ENCODE measurements at regions not wholly inside any gene's neighbourhood (a gene's known extent, or its start where the extent isn't known, plus 50 kb on each side); places are given as distances from the start of the nearest gene placed in this dataset.

DNA sequence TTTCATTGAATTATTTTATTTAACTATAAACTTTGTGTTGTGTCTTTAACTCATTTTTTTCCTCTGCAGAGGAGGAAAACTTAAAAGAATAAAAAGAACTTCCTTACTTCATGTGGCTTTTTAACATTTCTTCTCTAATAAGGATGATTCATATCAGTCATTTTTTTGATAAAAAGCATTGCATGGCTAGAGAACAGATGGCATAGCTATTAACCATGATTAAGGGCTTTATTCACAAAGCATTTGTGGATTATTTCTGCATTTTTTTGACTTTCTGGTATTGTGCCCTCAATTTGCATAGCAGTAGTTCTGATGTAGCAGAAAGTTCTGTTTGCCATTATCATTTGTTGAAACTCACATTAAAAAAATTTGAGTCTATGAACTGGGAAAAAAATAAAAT lies 540.8 kb downstream of the SI start:
- Histone ChIP-seq H3K27ac (no peak overlapping the region), H3K4me2 (no peak overlapping the region), H3K4me3 (no peak overlapping the region), H3K4me1 (no peaks in the 10 kb centered on the region), H3K9me3 (no peaks in the 10 kb centered on the region)
- ChIA-PET POLR2A (no interaction called here), CTCF (no interaction called here)
- FAIRE-seq: no peak
- no peak for ATAC-seq
- no peak for TF ChIP-seq PHF8 (IDR thresholded peaks at IDR 0.05; ENCODE audit: borderline replicate concordance, low read depth)
- no peak for DNase-seq (ENCODE audit: low read depth in 1 of 2, low spot score in 1 of 2)

DNA sequence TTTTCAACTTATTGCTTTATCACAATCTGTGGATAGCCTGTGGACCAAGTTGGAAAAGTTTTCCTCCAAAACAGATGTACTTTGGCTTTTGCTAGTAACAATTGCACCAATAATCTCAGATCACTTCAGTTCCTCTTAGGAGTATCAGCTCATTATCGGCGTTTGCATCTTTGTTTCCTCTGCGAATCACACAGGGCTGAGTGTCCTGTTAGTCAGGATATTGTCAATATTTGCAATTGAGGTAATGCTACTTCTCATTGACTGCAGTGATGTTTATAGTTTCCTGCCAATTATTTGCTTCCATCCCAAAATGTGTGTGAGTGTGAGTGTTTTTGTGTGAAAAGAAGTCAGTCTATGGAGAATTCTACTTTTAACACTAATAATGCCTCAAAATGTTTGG lies 545.0 kb downstream of the SI start:
- no peaks in the 10 kb centered on the region for H3K4me1 ChIP-seq
- FAIRE-seq (no peak), ATAC-seq (no peak), DNase-seq (ENCODE audit: low read depth in 1 of 2, low spot score in 1 of 2) (no peak)
- no peak overlapping the region for H3K4me2 ChIP-seq
- no peak overlapping the region for H3K4me3 ChIP-seq
- H3K27ac ChIP-seq: no peak overlapping the region
- ChIA-PET CTCF (no interaction called here), POLR2A (no interaction called here)
- H3K9me3 ChIP-seq: no peaks in the 10 kb centered on the region
- WGBS (ENCODE audit: missing lambda C conversion rate): 12% methylated on average over 3 of the region's 3 CpGs
- no peak for TF ChIP-seq FOXS1 (CRISPR knock-in tag; IDR thresholded peaks at IDR 0.05)

DNA sequence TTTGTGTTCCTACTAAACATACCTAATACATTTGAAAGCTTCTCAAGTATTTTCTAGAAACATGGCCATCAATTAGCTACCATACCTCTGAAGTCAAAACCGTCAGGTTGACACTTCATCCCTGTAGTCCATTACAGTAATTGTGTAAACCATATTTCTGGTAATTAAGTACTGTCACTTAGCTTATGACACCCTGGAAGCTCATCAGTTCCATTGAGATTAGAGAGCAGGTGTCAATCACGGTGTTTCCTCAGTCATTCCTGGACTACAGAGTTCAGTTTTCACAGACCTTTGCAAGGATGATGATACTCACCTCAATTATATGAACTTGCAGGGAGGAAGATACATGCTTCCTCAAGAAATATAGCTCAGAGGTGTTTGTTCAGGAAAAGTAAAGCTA lies 552.0 kb downstream of the SI start:
- Histone ChIP-seq H3K27ac (no peak overlapping the region), H3K9me3 (no peaks in the 10 kb centered on the region; the same call in 2 of the 3 replicates), H3K4me2 (no peak overlapping the region), H3K4me3 (no peak overlapping the region), H3K4me1 (no peaks in the 10 kb centered on the region)
- FAIRE-seq (no peak), DNase-seq (ENCODE audit: low read depth in 1 of 2, low spot score in 1 of 2) (no peak), ATAC-seq (no peak)
- ChIA-PET CTCF (no interaction called here), POLR2A (no interaction called here)
- WGBS (ENCODE audit: missing lambda C conversion rate): 57% methylated on average over 2 of the region's 2 CpGs
- no peak for TF ChIP-seq CEBPB (IDR thresholded peaks at IDR 0.05)
- TF ChIP-seq, protein P1, sequence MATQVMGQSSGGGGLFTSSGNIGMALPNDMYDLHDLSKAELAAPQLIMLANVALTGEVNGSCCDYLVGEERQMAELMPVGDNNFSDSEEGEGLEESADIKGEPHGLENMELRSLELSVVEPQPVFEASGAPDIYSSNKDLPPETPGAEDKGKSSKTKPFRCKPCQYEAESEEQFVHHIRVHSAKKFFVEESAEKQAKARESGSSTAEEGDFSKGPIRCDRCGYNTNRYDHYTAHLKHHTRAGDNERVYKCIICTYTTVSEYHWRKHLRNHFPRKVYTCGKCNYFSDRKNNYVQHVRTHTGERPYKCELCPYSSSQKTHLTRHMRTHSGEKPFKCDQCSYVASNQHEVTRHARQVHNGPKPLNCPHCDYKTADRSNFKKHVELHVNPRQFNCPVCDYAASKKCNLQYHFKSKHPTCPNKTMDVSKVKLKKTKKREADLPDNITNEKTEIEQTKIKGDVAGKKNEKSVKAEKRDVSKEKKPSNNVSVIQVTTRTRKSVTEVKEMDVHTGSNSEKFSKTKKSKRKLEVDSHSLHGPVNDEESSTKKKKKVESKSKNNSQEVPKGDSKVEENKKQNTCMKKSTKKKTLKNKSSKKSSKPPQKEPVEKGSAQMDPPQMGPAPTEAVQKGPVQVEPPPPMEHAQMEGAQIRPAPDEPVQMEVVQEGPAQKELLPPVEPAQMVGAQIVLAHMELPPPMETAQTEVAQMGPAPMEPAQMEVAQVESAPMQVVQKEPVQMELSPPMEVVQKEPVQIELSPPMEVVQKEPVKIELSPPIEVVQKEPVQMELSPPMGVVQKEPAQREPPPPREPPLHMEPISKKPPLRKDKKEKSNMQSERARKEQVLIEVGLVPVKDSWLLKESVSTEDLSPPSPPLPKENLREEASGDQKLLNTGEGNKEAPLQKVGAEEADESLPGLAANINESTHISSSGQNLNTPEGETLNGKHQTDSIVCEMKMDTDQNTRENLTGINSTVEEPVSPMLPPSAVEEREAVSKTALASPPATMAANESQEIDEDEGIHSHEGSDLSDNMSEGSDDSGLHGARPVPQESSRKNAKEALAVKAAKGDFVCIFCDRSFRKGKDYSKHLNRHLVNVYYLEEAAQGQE (IDR thresholded peaks at IDR 0.05): no peak
- TF ChIP-seq GATA3 (IDR thresholded peaks at IDR 0.05; ENCODE audit: borderline replicate concordance): no peak
- TF ChIP-seq JUN (IDR thresholded peaks at IDR 0.05): no peak
- TF ChIP-seq FOSL2 (IDR thresholded peaks at IDR 0.05): no peak
- TF ChIP-seq FOSL2 (CRISPR knock-in tag; IDR thresholded peaks at IDR 0.05): no peak
- TF ChIP-seq RCOR1 (IDR thresholded peaks at IDR 0.05; ENCODE audit: low read depth, low read length): no peak
- no peak for TF ChIP-seq ZNF302 (CRISPR knock-in tag; IDR thresholded peaks at IDR 0.05)
- no peak for TF ChIP-seq RFX5 (IDR thresholded peaks at IDR 0.05)
- TF ChIP-seq, protein P2, sequence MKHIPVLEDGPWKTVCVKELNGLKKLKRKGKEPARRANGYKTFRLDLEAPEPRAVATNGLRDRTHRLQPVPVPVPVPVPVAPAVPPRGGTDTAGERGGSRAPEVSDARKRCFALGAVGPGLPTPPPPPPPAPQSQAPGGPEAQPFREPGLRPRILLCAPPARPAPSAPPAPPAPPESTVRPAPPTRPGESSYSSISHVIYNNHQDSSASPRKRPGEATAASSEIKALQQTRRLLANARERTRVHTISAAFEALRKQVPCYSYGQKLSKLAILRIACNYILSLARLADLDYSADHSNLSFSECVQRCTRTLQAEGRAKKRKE (CRISPR knock-in tag; IDR thresholded peaks at IDR 0.05; ENCODE audit: low read depth): no peak
- TF ChIP-seq, protein P3, sequence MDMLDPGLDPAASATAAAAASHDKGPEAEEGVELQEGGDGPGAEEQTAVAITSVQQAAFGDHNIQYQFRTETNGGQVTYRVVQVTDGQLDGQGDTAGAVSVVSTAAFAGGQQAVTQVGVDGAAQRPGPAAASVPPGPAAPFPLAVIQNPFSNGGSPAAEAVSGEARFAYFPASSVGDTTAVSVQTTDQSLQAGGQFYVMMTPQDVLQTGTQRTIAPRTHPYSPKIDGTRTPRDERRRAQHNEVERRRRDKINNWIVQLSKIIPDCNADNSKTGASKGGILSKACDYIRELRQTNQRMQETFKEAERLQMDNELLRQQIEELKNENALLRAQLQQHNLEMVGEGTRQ (IDR thresholded peaks at IDR 0.05): no peak
- TF ChIP-seq FOSB (CRISPR knock-in tag; IDR thresholded peaks at IDR 0.05): no peak

DNA sequence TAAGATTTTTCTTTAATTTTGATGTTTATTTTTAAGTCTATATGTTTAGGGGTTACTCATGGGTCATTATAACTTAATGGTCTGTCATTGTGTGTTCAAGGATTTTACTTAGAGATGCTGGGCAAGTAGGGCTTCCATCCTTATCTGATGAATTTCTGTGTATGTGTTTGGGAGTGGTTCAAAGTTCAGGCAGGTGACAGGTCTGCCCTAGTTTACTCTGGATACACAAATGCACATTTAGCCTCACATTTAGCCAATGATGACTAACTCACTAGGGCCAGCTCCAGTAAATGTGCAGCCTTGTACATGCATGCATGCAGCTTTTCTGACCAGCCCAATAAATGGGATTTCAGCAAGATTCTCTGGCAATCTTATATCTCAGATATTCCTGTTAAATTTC lies 554.1 kb downstream of the SI start:
- TF ChIP-seq ZNF302 (CRISPR knock-in tag; IDR thresholded peaks at IDR 0.05): no peak
- TF ChIP-seq, protein P4, sequence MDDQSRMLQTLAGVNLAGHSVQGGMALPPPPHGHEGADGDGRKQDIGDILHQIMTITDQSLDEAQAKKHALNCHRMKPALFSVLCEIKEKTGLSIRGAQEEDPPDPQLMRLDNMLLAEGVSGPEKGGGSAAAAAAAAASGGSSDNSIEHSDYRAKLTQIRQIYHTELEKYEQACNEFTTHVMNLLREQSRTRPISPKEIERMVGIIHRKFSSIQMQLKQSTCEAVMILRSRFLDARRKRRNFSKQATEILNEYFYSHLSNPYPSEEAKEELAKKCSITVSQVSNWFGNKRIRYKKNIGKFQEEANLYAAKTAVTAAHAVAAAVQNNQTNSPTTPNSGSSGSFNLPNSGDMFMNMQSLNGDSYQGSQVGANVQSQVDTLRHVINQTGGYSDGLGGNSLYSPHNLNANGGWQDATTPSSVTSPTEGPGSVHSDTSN (IDR thresholded peaks at IDR 0.05): no peak
- no peak for TF ChIP-seq RCOR1 (IDR thresholded peaks at IDR 0.05; ENCODE audit: low read depth, low read length)
- no peak for TF ChIP-seq MAZ (IDR thresholded peaks at IDR 0.05; ENCODE audit: borderline replicate concordance, low read depth, low read length)
- TF ChIP-seq KDM1A (IDR thresholded peaks at IDR 0.05; ENCODE audit: low read depth): no peak
- no peak for TF ChIP-seq MYC (IDR thresholded peaks at IDR 0.05; ENCODE audit: borderline replicate concordance, low read length)
- no peak for TF ChIP-seq POLR2A (IDR thresholded peaks at IDR 0.05; ENCODE audit: low read length)
- TF ChIP-seq RFX5 (IDR thresholded peaks at IDR 0.05): no peak
- TF ChIP-seq BHLHE40 (IDR thresholded peaks at IDR 0.05; ENCODE audit: low read depth, low read length): no peak
- no peak for TF ChIP-seq HEYL (CRISPR knock-in tag; IDR thresholded peaks at IDR 0.05)
- TF ChIP-seq CHD4 (IDR thresholded peaks at IDR 0.05; ENCODE audit: borderline replicate concordance): no peak
- TF ChIP-seq EP300 (IDR thresholded peaks at IDR 0.05): no peak
- CTCF ChIA-PET: no interaction called here
- H3K4me1 ChIP-seq: no peaks in the 10 kb centered on the region
- H3K4me2 ChIP-seq: no peak overlapping the region
- POLR2A ChIA-PET: no interaction called here
- no peak for FAIRE-seq
- ATAC-seq: no peak
- H3K4me3 ChIP-seq: no peak overlapping the region
- H3K9me3 ChIP-seq: no peaks in the 10 kb centered on the region; the same call in 2 of the 3 replicates
- DNase-seq (ENCODE audit: low read depth in 1 of 2, low spot score in 1 of 2): no peak
- no peak overlapping the region for H3K27ac ChIP-seq

Measured in A549 (cell line).